B cell (primary cell): ENCODE measurements at regions not wholly inside any gene's neighbourhood (a gene's known extent, or its start where the extent isn't known, plus 50 kb on each side); places are given as distances from the start of the nearest gene placed in this dataset.

ENCODE experiments used
- ATAC-seq: fragments of 200-7000 bp; cut with Tn5 transposase; one replicate; pipeline ENCODE4 v1.10.0; 2021; ENCODE audit warnings: low read depth, mild to moderate bottlenecking, moderate number of reproducible peaks, moderate library complexity
- CTCF ChIA-PET: fragments of 350-600 bp; sonication (Branson Sonifier 250); formaldehyde crosslinking; loops from one replicate; lab custom pipeline; 2021; ENCODE audit warnings: antibody characterized with exemption, inconsistent platforms; lab: Charles Lee
- POLR2A ChIA-PET: fragments of 350-600 bp; sonication (Branson Sonifier 250); formaldehyde crosslinking; loops from one replicate; lab custom pipeline; 2021; ENCODE audit warnings: antibody characterized with exemption; lab: Charles Lee
- DNase-seq: peaks from one replicate; pipeline ENCODE4 v3.0.0; 2013
- H2AFZ ChIP-seq: 2 replicates; pipeline ENCODE4 v1.6.1; 2012; ENCODE audit warnings: mild to moderate bottlenecking, low read depth, low read length; ENCODE audit not compliant: insufficient read depth, poor library complexity, severe bottlenecking
- H3K27ac ChIP-seq, 2 donors: 1 replicate in 1 of 2; 2 replicates in 1 of 2; pipeline ENCODE4 v1.5.1; 2012 to 2013; ENCODE audit warnings: low read length in 2 of 2, mild to moderate bottlenecking in 2 of 2, moderate library complexity in 1 of 2
- H3K27me3 ChIP-seq, 4 experiments: fragments of 200-600 bp in 1 of 4; sonication (generic) in 1 of 4; replicated peaks in 1 of 4; 1 replicate in 2 of 4; 2 replicates in 2 of 4; pipeline versions ENCODE4 v1.6.1 to v1.7.0; 2013 to 2016; ENCODE audit warnings: low read length in 3 of 4, mild to moderate bottlenecking in 2 of 4, mixed read lengths in 1 of 4, moderate library complexity in 1 of 4; ENCODE audit not compliant: insufficient read depth in 4 of 4, control insufficient read depth in 3 of 4; ENCODE audit errors: control extremely low read depth in 1 of 4
- H3K36me3 ChIP-seq, 2 experiments: replicated peaks in 1 of 2; 1 replicate in 1 of 2; 2 replicates in 1 of 2; pipeline versions ENCODE4 v1.6.1 to v1.7.1; 2013; ENCODE audit warnings: low read length in 1 of 2; ENCODE audit not compliant: insufficient read depth in 2 of 2, control insufficient read depth in 1 of 2; ENCODE audit errors: control extremely low read depth in 1 of 2, extremely low read depth in 1 of 2
- H3K4me1 ChIP-seq, 2 donors: fragments of 200-600 bp in 1 of 2; sonication (generic) in 1 of 2; 1 replicate in 1 of 2; 2 replicates in 1 of 2; pipeline versions ENCODE4 v1.5.1 to v1.6.1; 2013 to 2017; ENCODE audit warnings: low read length in 2 of 2; ENCODE audit not compliant: control insufficient read depth in 2 of 2, insufficient read depth in 2 of 2
- H3K4me2 ChIP-seq: replicated peaks from 2 replicates; pipeline ENCODE3; 2012; ENCODE audit warnings: mild to moderate bottlenecking, low read depth, low read length; ENCODE audit not compliant: poor library complexity, severe bottlenecking
- H3K4me3 ChIP-seq, 5 experiments: fragments of 200-600 bp in 1 of 5; sonication (generic) in 1 of 5; 1 replicate in 3 of 5; 2 replicates in 2 of 5; pipeline versions ENCODE4 v1.5.1 to v1.7.0; 2011 to 2016; ENCODE audit warnings: low read length in 4 of 5, mild to moderate bottlenecking in 4 of 5, low read depth in 2 of 5, control low read depth in 1 of 5, moderate library complexity in 1 of 5; ENCODE audit not compliant: insufficient read depth in 1 of 5; ENCODE audit errors: control extremely low read depth in 1 of 5, extremely low read depth in 1 of 5
- H3K79me2 ChIP-seq: fragments of 200-600 bp; sonication (generic); one replicate; pipeline ENCODE4 v1.6.0; 2016; ENCODE audit warnings: low read length; ENCODE audit not compliant: control insufficient read depth, insufficient read depth
- H3K9ac ChIP-seq: fragments of 200-600 bp; sonication (generic); 2 replicates; pipeline ENCODE4 v1.6.1; 2017; ENCODE audit warnings: mild to moderate bottlenecking, low read length, moderate library complexity
- H3K9me3 ChIP-seq, 3 donors: one replicate each; pipeline versions ENCODE4 v1.6.1 to v1.7.1; 2013; ENCODE audit warnings: low read length in 2 of 3; ENCODE audit not compliant: control insufficient read depth in 2 of 3, insufficient read depth in 1 of 3; ENCODE audit errors: control extremely low read depth in 1 of 3
- H4K20me1 ChIP-seq: 2 replicates; pipeline ENCODE4 v1.6.0; 2012; ENCODE audit warnings: mild to moderate bottlenecking, low read length; ENCODE audit not compliant: insufficient read depth, control insufficient read depth, poor library complexity, severe bottlenecking
- H3K27ac Mint-ChIP-seq: one replicate; pipeline ENCODE4 v1.8.0; 2021; ENCODE audit warnings: mixed read lengths
- H3K27me3 Mint-ChIP-seq: one replicate; pipeline ENCODE4 v1.8.0; 2021; ENCODE audit warnings: mixed read lengths
- H3K4me1 Mint-ChIP-seq: one replicate; pipeline ENCODE4 v1.8.0; 2021; ENCODE audit warnings: mixed read lengths
- H3K4me3 Mint-ChIP-seq: one replicate; pipeline ENCODE4 v1.8.0; 2021; ENCODE audit warnings: mixed read lengths
- H3K9me3 Mint-ChIP-seq: one replicate; pipeline ENCODE4 v1.8.0; 2022; ENCODE audit warnings: mixed read lengths; ENCODE audit not compliant: insufficient read depth
- EZH2 ChIP-seq: IDR thresholded peaks from 2 replicates; pipeline ENCODE4 v1.6.1; 2012; ENCODE audit warnings: borderline replicate concordance, low read depth, mild to moderate bottlenecking, moderate library complexity, low read length; ENCODE audit not compliant: insufficient read depth, poor library complexity, severe bottlenecking
- WGBS: methylation state at CpG from one replicate; pipeline ENCODE4 v1.1.5; 2013; ENCODE audit warnings: missing lambda C conversion rate; ENCODE audit not compliant: insufficient coverage; 5-methylcytosine and 5-hydroxymethylcytosine counted together
- intact Hi-C: fragments of 100-400 bp; cut with micrococcal nuclease; formaldehyde crosslinking; loops from one replicate; pipeline ENCODE4 v1.10.0; 2022
- TF ChIP-seq, protein P1 (sequence below): fragments of 200-600 bp; IDR thresholded peaks from one replicate; pipeline ENCODE4 v1.8.0; 2022; ENCODE audit warnings: antibody characterized with exemption, mild to moderate bottlenecking

DNA sequence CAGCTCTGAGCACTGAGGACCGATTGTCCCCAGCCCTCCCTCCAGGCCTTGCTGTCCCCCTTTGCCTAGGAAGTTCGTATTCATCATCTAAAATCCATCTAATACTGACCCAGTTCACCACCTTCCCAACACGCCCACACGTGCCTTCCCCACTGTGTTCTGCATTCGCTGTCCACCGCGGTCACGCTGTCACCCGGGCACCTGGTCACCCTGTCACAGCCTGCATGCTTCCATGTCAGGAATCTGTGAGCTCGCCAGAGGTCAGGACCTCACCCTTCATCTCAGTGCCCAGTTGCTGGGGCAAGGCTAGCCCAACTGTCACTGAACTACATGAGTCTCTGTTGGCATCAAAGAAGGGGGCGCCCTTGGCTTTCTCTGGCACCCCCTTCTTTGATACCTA, 82.9 kb upstream of the RUFY1 start:
- ATAC-seq (no peak), DNase-seq (no peak)
- no peak overlapping the region for H3K4me2 ChIP-seq
- H3K27me3 ChIP-seq, result no peaks in the 10 kb centered on the region
- no peaks in the 10 kb centered on the region for H3K79me2 ChIP-seq
- no peak overlapping the region for H2AFZ ChIP-seq
- ChIA-PET POLR2A (no interaction called here), CTCF (no interaction called here)
- H3K36me3 ChIP-seq, result no peaks in the 10 kb centered on the region
- no peak overlapping the region for H3K4me3 ChIP-seq
- H3K9ac ChIP-seq, result no peak overlapping the region
- whole genome bisulfite sequencing, result 95% methylated on average over 11 of the region's 11 CpGs
- H3K4me1 ChIP-seq, result no peaks in the 10 kb centered on the region
- peaks cover 0 to 8% (median 0%) of the 10 kb centered on the region in 3 donors for H3K9me3 ChIP-seq
- peaks cover 2% of the 10 kb centered on the region for H3K9me3 Mint-ChIP-seq
- no peaks in the 10 kb centered on the region for H3K27me3 Mint-ChIP-seq
- H3K4me3 Mint-ChIP-seq, result no peak overlapping the region
- TF ChIP-seq, protein P1, sequence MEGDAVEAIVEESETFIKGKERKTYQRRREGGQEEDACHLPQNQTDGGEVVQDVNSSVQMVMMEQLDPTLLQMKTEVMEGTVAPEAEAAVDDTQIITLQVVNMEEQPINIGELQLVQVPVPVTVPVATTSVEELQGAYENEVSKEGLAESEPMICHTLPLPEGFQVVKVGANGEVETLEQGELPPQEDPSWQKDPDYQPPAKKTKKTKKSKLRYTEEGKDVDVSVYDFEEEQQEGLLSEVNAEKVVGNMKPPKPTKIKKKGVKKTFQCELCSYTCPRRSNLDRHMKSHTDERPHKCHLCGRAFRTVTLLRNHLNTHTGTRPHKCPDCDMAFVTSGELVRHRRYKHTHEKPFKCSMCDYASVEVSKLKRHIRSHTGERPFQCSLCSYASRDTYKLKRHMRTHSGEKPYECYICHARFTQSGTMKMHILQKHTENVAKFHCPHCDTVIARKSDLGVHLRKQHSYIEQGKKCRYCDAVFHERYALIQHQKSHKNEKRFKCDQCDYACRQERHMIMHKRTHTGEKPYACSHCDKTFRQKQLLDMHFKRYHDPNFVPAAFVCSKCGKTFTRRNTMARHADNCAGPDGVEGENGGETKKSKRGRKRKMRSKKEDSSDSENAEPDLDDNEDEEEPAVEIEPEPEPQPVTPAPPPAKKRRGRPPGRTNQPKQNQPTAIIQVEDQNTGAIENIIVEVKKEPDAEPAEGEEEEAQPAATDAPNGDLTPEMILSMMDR, result no peak
- TF ChIP-seq EZH2, result no peak
- intact Hi-C loops, result no loop called here
- H3K27ac ChIP-seq, result no peak overlapping the region
- H3K4me1 Mint-ChIP-seq, result no peaks in the 10 kb centered on the region
- H3K27ac Mint-ChIP-seq, result no peak overlapping the region
- no peaks in the 10 kb centered on the region for H4K20me1 ChIP-seq

DNA sequence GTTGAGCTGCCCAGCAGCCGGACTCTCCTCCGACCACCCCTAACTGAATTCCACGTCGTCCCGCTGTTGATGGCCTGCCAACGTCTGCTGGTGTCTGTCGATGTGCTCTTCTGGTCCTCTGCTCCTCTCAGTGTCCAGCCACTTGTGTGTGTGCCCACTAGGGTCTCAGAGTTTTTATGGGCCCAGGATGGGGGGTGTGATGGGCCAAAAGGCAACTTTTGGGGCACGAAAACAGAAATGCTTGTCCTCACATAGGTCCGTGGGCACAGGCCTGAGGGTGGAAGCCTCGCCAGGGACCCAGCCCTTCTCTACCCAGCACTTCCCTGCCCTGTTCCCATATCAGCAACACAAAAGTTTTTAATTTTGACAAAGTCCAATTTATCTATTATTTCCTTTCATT, 85.7 kb upstream of the RUFY1 start:
- H3K4me2 ChIP-seq, result no peak overlapping the region
- H3K4me3 Mint-ChIP-seq, result no peak overlapping the region
- POLR2A ChIA-PET, result no interaction called here
- no peak overlapping the region for H3K4me3 ChIP-seq
- H3K27me3 Mint-ChIP-seq, result no peaks in the 10 kb centered on the region
- no peaks in the 10 kb centered on the region for H4K20me1 ChIP-seq
- no peak for ATAC-seq
- no peak overlapping the region for H3K27ac Mint-ChIP-seq
- H3K9ac ChIP-seq, result no peak overlapping the region
- no peak overlapping the region for H2AFZ ChIP-seq
- no peaks in the 10 kb centered on the region for H3K36me3 ChIP-seq
- no peak for DNase-seq
- intact Hi-C loops, result no loop called here
- H3K4me1 Mint-ChIP-seq, result no peaks in the 10 kb centered on the region
- H3K27ac ChIP-seq, result no peak overlapping the region
- TF ChIP-seq, protein P1, result no peak
- WGBS, result 92% methylated on average over 10 of the region's 10 CpGs
- H3K9me3 ChIP-seq, result peaks cover 0 to 8% (median 0%) of the 10 kb centered on the region in 3 donors
- H3K27me3 ChIP-seq, result peaks cover 0 to 2% (median 0%) of the 10 kb centered on the region in 4 experiments
- CTCF ChIA-PET, result no interaction called here
- H3K79me2 ChIP-seq, result no peaks in the 10 kb centered on the region
- no peaks in the 10 kb centered on the region for H3K4me1 ChIP-seq
- H3K9me3 Mint-ChIP-seq, result peaks cover 2% of the 10 kb centered on the region
